Ishikawa (cell line): ENCODE measurements at regions not wholly inside any gene's neighbourhood (a gene's known extent, or its start where the extent isn't known, plus 50 kb on each side); places are given as distances from the start of the nearest gene placed in this dataset.

ENCODE experiments used
- CEBPB ChIP-seq: IDR thresholded peaks from 2 replicates; pipeline ENCODE4 v1.6.1; 2012
- CREB1 ChIP-seq: IDR thresholded peaks from 2 replicates; pipeline ENCODE4 v1.6.1; 2012; ENCODE audit warnings: low read depth
- EGR1 ChIP-seq: IDR thresholded peaks from 2 replicates; pipeline ENCODE4 v1.6.1; 2012
- EP300 ChIP-seq: IDR thresholded peaks from 2 replicates; pipeline ENCODE4 v1.6.1; 2012; ENCODE audit warnings: borderline replicate concordance
- FOXM1 ChIP-seq: IDR thresholded peaks from 2 replicates; pipeline ENCODE4 v1.6.1; 2012; ENCODE audit warnings: low read depth, borderline replicate concordance
- MAX ChIP-seq: IDR thresholded peaks from 2 replicates; pipeline ENCODE4 v1.6.1; 2012
- NFIC ChIP-seq: IDR thresholded peaks from 2 replicates; pipeline ENCODE4 v1.6.1; 2012
- RAD21 ChIP-seq: IDR thresholded peaks from 2 replicates; pipeline ENCODE4 v1.6.1; 2012; ENCODE audit warnings: low read depth
- REST ChIP-seq: IDR thresholded peaks from 2 replicates; pipeline ENCODE4 v1.6.1; 2012; ENCODE audit warnings: low read depth, mild to moderate bottlenecking
- TAF1 ChIP-seq: IDR thresholded peaks from 2 replicates; pipeline ENCODE4 v1.6.1; 2012; ENCODE audit warnings: low read depth, mild to moderate bottlenecking
- TCF12 ChIP-seq: IDR thresholded peaks from 2 replicates; pipeline ENCODE4 v1.6.1; 2012; ENCODE audit warnings: low read depth
- TEAD4 ChIP-seq: IDR thresholded peaks from 2 replicates; pipeline ENCODE4 v1.6.1; 2012
- USF1 ChIP-seq: IDR thresholded peaks from 2 replicates; pipeline ENCODE4 v1.6.1; 2012
- YY1 ChIP-seq: IDR thresholded peaks from 2 replicates; pipeline ENCODE4 v1.6.1; 2012; ENCODE audit warnings: low read depth
- ZBTB7A ChIP-seq: IDR thresholded peaks from 2 replicates; pipeline ENCODE4 v1.6.1; 2012; ENCODE audit warnings: low read depth

- TF ChIP-seq TCF12 (no peak), TAF1 (no peak), USF1 (no peak), EGR1 (no peak), CEBPB (no peak), FOXM1 (no peak), NFIC (no peak), YY1 (no peak), CREB1 (no peak), MAX (no peak), REST (no peak), TEAD4 (no peak), RAD21 (no peak), EP300 (no peak)
Observed at GRCh38 chr6:81634155-81634880, 118.2 kb downstream of the TENT5A start.

DNA sequence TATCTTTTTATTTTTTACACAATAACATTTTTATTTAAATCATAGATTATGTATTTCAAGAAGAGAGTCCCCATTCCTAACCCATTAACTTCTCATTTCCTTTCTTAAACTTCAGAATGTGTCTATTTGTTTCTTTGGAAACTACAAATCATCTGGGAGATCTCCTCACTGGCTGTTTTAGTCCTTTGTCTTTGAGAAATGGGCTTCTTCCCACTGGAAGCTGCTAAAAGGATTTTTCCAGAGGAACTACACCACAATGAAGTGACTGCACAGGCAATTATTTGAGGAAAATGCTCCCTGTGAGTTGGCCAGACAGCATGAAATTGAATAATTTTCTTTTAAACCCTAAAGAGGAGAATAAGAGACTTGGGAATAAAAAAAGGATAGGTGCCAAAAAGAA lies 119.1 kb downstream of the TENT5A start:
- no peak for TF ChIP-seq ZBTB7A
- TF ChIP-seq CREB1: no peak
- no peak for TF ChIP-seq TAF1
- TF ChIP-seq USF1: no peak
- TF ChIP-seq REST: no peak
- no peak for TF ChIP-seq TCF12
- TF ChIP-seq RAD21: no peak
- TF ChIP-seq MAX: no peak
- no peak for TF ChIP-seq EGR1
- TF ChIP-seq NFIC: no peak

- TF ChIP-seq RAD21 (no peak), TEAD4 (no peak), TAF1 (no peak), NFIC (no peak), ZBTB7A (no peak), YY1 (no peak), EP300 (no peak), CREB1 (no peak), EGR1 (no peak), REST (no peak), TCF12 (no peak), MAX (no peak), USF1 (no peak), FOXM1 (no peak)
Observed at GRCh38 chr6:81630719-81631118, 121.8 kb downstream of the TENT5A start.

DNA sequence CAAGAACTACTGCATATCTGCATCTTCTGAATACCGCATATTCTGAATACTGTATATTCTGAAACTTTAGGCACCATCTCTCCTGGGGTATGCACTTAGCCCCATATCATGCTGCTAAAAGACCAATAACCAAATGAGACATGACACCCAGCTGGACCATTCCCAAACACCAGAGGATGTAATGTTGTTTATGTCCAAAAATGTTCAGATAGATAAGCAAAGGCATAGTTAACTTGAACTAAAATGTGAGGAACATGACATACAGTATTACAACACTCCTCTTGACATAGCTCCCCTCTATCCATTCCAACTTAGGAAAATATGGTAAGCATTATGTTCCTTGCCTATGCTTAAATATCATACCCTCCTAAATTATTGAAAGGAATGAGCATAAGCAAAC lies 127.3 kb downstream of the TENT5A start:
- TF ChIP-seq RAD21 (no peak), TEAD4 (no peak), USF1 (no peak), YY1 (no peak), REST (no peak), ZBTB7A (no peak), MAX (no peak), CEBPB (no peak), EGR1 (no peak), TCF12 (no peak), CREB1 (no peak), NFIC (no peak), TAF1 (no peak)
